Mesenchymal stem cell (in vitro differentiated cells and primary cell): ENCODE measurements at regions not wholly inside any gene's neighbourhood (a gene's known extent, or its start where the extent isn't known, plus 50 kb on each side); places are given as distances from the start of the nearest gene placed in this dataset.

ENCODE experiments used
- DNase-seq: peaks from one replicate; pipeline ENCODE4 v3.0.0-alpha.2; 2013
- H2AFZ ChIP-seq: one replicate; pipeline ENCODE4 v1.6.1; 2013; ENCODE audit warnings: low read depth, mild to moderate bottlenecking, control low read depth, inconsistent platforms, low read length, moderate library complexity
- H2AK5ac ChIP-seq: 2 replicates; pipeline ENCODE4 v1.6.1; 2013; ENCODE audit warnings: low read length, moderate library complexity, mild to moderate bottlenecking, inconsistent platforms; ENCODE audit not compliant: severe bottlenecking
- H2BK120ac ChIP-seq: one replicate; pipeline ENCODE4 v1.6.1; 2013; ENCODE audit warnings: low read depth, mild to moderate bottlenecking, inconsistent platforms, low read length, moderate library complexity
- H2BK12ac ChIP-seq, 2 experiments: one replicate each; pipeline ENCODE4 v1.6.1; 2013; ENCODE audit warnings: inconsistent platforms in 2 of 2, low read length in 2 of 2, mild to moderate bottlenecking in 2 of 2, moderate library complexity in 2 of 2, control low read depth in 1 of 2
- H2BK15ac ChIP-seq: one replicate; pipeline ENCODE4 v1.6.1; 2013; ENCODE audit warnings: mild to moderate bottlenecking, low read depth, inconsistent platforms; ENCODE audit not compliant: poor library complexity, severe bottlenecking
- H2BK5ac ChIP-seq: 2 replicates; pipeline ENCODE4 v1.6.1; 2013; ENCODE audit warnings: low read depth, mild to moderate bottlenecking, low read length, control low read depth, inconsistent platforms; ENCODE audit not compliant: poor library complexity, severe bottlenecking
- H3K14ac ChIP-seq, 2 experiments: one replicate each; pipeline ENCODE4 v1.6.1; 2013; ENCODE audit warnings: inconsistent platforms in 2 of 2, low read length in 2 of 2, control low read depth in 1 of 2, mild to moderate bottlenecking in 1 of 2, moderate library complexity in 1 of 2
- H3K18ac ChIP-seq, 2 experiments: one replicate each; pipeline ENCODE4 v1.6.1; 2013; ENCODE audit warnings: inconsistent platforms in 2 of 2, low read length in 2 of 2, control low read depth in 1 of 2, low read depth in 1 of 2, mild to moderate bottlenecking in 1 of 2
- H3K23ac ChIP-seq, 2 experiments: one replicate each; pipeline ENCODE4 v1.6.1; 2013; ENCODE audit warnings: inconsistent platforms in 2 of 2, low read length in 2 of 2, mild to moderate bottlenecking in 2 of 2, moderate library complexity in 2 of 2, control low read depth in 1 of 2
- H3K27ac ChIP-seq: 2 replicates; pipeline ENCODE4 v1.5.1; 2013; ENCODE audit warnings: mild to moderate bottlenecking, moderate library complexity, low read length, control low read depth, inconsistent platforms; ENCODE audit not compliant: poor library complexity, severe bottlenecking
- H3K27me3 ChIP-seq, 2 experiments: 2 replicates each; pipeline versions ENCODE4 v1.6.1 to v1.7.0; 2013; ENCODE audit warnings: low read length in 2 of 2, mild to moderate bottlenecking in 2 of 2, moderate library complexity in 2 of 2, control low read depth in 1 of 2, inconsistent platforms in 1 of 2; ENCODE audit not compliant: control insufficient read depth in 1 of 2, insufficient read depth in 1 of 2
- H3K36me3 ChIP-seq, 2 experiments: 2 replicates each; pipeline versions ENCODE4 v1.6.1 to v1.7.0; 2013; ENCODE audit warnings: low read length in 2 of 2, control low read depth in 1 of 2, inconsistent platforms in 1 of 2, low read depth in 1 of 2, mild to moderate bottlenecking in 1 of 2; ENCODE audit not compliant: insufficient read depth in 2 of 2, control insufficient read depth in 1 of 2
- H3K4ac ChIP-seq, 2 experiments: one replicate each; pipeline ENCODE4 v1.6.1; 2013; ENCODE audit warnings: inconsistent platforms in 2 of 2, low read length in 2 of 2, mild to moderate bottlenecking in 2 of 2, moderate library complexity in 2 of 2, control low read depth in 1 of 2, low read depth in 1 of 2
- H3K4me1 ChIP-seq: 2 replicates; pipeline ENCODE4 v1.6.1; 2013; ENCODE audit warnings: low read depth, low read length, control low read depth; ENCODE audit not compliant: control insufficient read depth, insufficient read depth
- H3K4me2 ChIP-seq: 2 replicates; pipeline ENCODE4 v1.6.1; 2013; ENCODE audit warnings: low read length, mild to moderate bottlenecking, inconsistent platforms; ENCODE audit not compliant: poor library complexity, severe bottlenecking
- H3K4me3 ChIP-seq, 2 experiments: 2 replicates each; pipeline versions ENCODE4 v1.5.1 to v1.7.0; 2013; ENCODE audit warnings: low read length in 2 of 2, mild to moderate bottlenecking in 2 of 2, control low read depth in 1 of 2, low read depth in 1 of 2; ENCODE audit not compliant: insufficient read depth in 1 of 2
- H3K79me1 ChIP-seq: replicated peaks from 2 replicates; pipeline ENCODE4 v1.6.1; 2013; ENCODE audit warnings: mild to moderate bottlenecking, control low read depth, low read length, inconsistent platforms; ENCODE audit not compliant: poor library complexity, severe bottlenecking
- H3K9ac ChIP-seq: 2 replicates; pipeline ENCODE4 v1.7.0; 2013; ENCODE audit warnings: mild to moderate bottlenecking, low read length, moderate library complexity
- H3K9me3 ChIP-seq: 2 replicates; pipeline ENCODE4 v1.7.0; 2013; ENCODE audit warnings: mild to moderate bottlenecking, low read length; ENCODE audit not compliant: control insufficient read depth
- H4K8ac ChIP-seq: one replicate; pipeline ENCODE4 v1.6.1; 2013; ENCODE audit warnings: inconsistent platforms, mild to moderate bottlenecking, low read length, moderate library complexity
- H4K91ac ChIP-seq: one replicate; pipeline ENCODE4 v1.6.1; 2013; ENCODE audit warnings: mild to moderate bottlenecking, low read length, inconsistent platforms
- WGBS: methylation state at CpG from one replicate; pipeline ENCODE4 v1.1.7; 2013; ENCODE audit warnings: mixed read lengths; 5-methylcytosine and 5-hydroxymethylcytosine counted together

DNA sequence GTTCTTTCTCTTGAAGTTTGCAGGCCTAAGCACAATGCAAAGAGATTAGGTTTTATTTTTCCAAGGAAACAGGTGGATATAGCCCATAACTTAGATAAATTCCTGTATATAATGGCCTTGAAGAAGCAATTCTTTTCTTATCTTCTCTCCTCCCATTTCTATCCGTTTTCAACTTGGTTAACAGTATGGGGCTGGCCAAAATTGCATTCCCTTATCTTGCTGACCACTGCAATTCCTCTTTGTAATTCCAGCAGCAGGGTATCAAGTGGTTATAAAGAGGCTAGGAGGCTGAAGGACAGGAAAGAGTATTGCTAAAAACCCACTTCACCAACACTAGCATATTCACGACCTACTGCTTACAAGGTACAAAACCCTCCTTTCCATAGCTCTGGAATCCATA, 643.5 kb upstream of the ID4 start:
- H2BK12ac ChIP-seq, result no peak overlapping the region
- 0% methylated on average over 1 of the region's 2 CpGs for WGBS
- no peak overlapping the region for H3K9ac ChIP-seq
- H3K9me3 ChIP-seq, result peaks cover 3% of the 10 kb centered on the region
- no peaks in the 10 kb centered on the region for H3K79me1 ChIP-seq
- no peak overlapping the region for H3K23ac ChIP-seq
- no peaks in the 10 kb centered on the region for H3K27me3 ChIP-seq
- H2AK5ac ChIP-seq, result no peak overlapping the region
- no peak overlapping the region for H3K4ac ChIP-seq
- no peak overlapping the region for H3K27ac ChIP-seq
- DNase-seq, result no peak
- no peak overlapping the region for H2BK5ac ChIP-seq
- no peak overlapping the region for H3K4me3 ChIP-seq
- H3K4me1 ChIP-seq, result no peaks in the 10 kb centered on the region
- H2BK15ac ChIP-seq, result no peak overlapping the region
- no peak overlapping the region for H4K91ac ChIP-seq
- no peak overlapping the region for H3K14ac ChIP-seq
- no peak overlapping the region for H3K18ac ChIP-seq
- no peak overlapping the region for H2AFZ ChIP-seq
- no peak overlapping the region for H4K8ac ChIP-seq
- no peak overlapping the region for H3K4me2 ChIP-seq
- no peak overlapping the region for H2BK120ac ChIP-seq
- no peaks in the 10 kb centered on the region for H3K36me3 ChIP-seq

DNA sequence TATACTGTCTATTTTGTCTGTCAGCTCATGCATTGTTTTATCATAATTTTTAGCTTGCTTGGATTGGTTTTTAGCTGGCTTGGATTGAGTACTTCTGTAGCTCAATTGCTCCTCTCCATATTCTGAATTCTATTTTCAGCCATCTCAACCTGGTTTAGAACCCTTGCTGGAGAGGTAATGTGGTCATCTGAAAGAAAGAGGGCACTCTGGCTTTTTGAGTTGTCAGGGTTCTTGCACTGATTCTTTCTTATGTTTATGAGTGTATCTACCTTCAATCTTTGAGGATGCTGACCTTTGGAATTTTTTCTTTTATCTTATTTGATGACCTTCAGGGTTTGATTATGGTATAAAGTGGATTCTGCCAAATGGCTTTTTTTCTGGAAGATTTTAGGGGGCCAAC, 632.7 kb upstream of the ID4 start:
- H3K4me3 ChIP-seq, result no peak overlapping the region
- no peak overlapping the region for H3K9ac ChIP-seq
- no peak overlapping the region for H2AFZ ChIP-seq
- no peaks in the 10 kb centered on the region for H3K36me3 ChIP-seq
- no peak overlapping the region for H4K8ac ChIP-seq
- H3K79me1 ChIP-seq, result no peaks in the 10 kb centered on the region
- no peak overlapping the region for H3K18ac ChIP-seq
- H3K27ac ChIP-seq, result no peak overlapping the region
- H3K4ac ChIP-seq, result no peak overlapping the region
- H3K4me1 ChIP-seq, result no peaks in the 10 kb centered on the region
- no peak for DNase-seq
- H3K23ac ChIP-seq, result no peak overlapping the region
- H3K9me3 ChIP-seq, result peaks cover 13% of the 10 kb centered on the region
- H2BK120ac ChIP-seq, result no peak overlapping the region
- H2BK12ac ChIP-seq, result no peak overlapping the region
- no peak overlapping the region for H3K14ac ChIP-seq
- no peak overlapping the region for H2AK5ac ChIP-seq
- H2BK5ac ChIP-seq, result no peak overlapping the region
- H3K27me3 ChIP-seq, result no peaks in the 10 kb centered on the region
- H3K4me2 ChIP-seq, result no peak overlapping the region
- no peak overlapping the region for H2BK15ac ChIP-seq
- H4K91ac ChIP-seq, result no peak overlapping the region

DNA sequence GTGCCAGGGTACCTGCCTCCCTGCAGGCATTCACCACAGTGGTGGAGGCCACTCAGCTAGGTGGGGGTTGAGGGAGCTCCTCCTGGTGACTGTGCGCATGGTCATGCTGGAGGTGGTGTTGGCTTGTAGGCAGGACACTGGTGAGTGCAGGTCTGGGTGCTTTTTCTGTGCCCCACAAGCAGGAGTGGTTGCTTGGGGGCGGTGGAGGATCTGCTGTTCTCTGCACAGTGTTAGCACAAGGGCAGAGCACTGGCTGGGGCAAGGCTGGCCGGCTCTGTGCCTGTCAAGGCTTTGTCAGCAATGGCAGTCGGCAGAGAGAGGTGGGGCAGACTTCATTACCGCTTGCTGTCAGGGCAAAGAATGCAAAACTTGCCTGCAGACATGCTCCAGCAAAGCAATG, 632.1 kb upstream of the ID4 start:
- Histone ChIP-seq H3K4me1 (no peaks in the 10 kb centered on the region), H3K27ac (no peak overlapping the region), H3K27me3 (no peaks in the 10 kb centered on the region), H3K23ac (no peak overlapping the region), H2BK120ac (no peak overlapping the region), H4K8ac (no peak overlapping the region), H3K4me2 (no peak overlapping the region), H3K36me3 (no peaks in the 10 kb centered on the region), H3K4ac (no peak overlapping the region), H3K14ac (no peak overlapping the region), H3K18ac (no peak overlapping the region), H2BK5ac (no peak overlapping the region), H4K91ac (no peak overlapping the region), H2AFZ (no peak overlapping the region), H2BK12ac (no peak overlapping the region), H3K9me3 (peaks cover 13% of the 10 kb centered on the region), H3K9ac (no peak overlapping the region), H3K79me1 (no peaks in the 10 kb centered on the region), H2BK15ac (no peak overlapping the region), H3K4me3 (no peak overlapping the region), H2AK5ac (no peak overlapping the region)
- no peak for DNase-seq
- WGBS, result 75% methylated on average over 5 of the region's 5 CpGs

DNA sequence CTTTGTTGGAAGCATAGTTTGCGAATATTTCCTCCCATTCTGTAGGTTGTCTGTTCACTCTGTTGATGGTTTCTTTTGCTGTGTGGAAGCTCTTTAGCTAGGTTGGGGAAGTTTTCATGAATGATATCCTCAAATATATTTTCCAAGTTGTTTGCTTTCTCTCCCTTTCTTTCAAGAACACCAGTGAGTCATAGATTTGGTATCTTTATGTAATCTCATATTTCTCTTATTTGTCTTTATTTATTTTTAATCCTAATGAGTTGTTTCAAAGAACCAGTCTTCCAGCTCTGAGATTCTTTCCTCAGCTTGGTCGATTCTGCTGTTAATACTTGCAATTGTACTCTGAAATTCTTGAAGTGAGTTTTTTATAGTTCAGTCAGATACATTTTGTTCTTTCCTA, 628.0 kb upstream of the ID4 start:
- no peak overlapping the region for H2BK12ac ChIP-seq
- no peak overlapping the region for H3K14ac ChIP-seq
- H3K18ac ChIP-seq, result no peak overlapping the region
- no peaks in the 10 kb centered on the region for H3K27me3 ChIP-seq
- 83% methylated on average over 2 of the region's 2 CpGs for WGBS
- no peak overlapping the region for H4K91ac ChIP-seq
- H3K4me3 ChIP-seq, result no peak overlapping the region
- H3K9ac ChIP-seq, result no peak overlapping the region
- DNase-seq, result no peak
- H3K9me3 ChIP-seq, result peaks cover 11% of the 10 kb centered on the region
- H3K27ac ChIP-seq, result no peak overlapping the region
- H3K36me3 ChIP-seq, result no peaks in the 10 kb centered on the region
- no peak overlapping the region for H4K8ac ChIP-seq
- H3K4me1 ChIP-seq, result no peaks in the 10 kb centered on the region
- no peak overlapping the region for H2BK120ac ChIP-seq
- no peak overlapping the region for H2BK5ac ChIP-seq
- H2AK5ac ChIP-seq, result no peak overlapping the region
- H3K4me2 ChIP-seq, result no peak overlapping the region
- no peak overlapping the region for H3K23ac ChIP-seq
- H2AFZ ChIP-seq, result no peak overlapping the region
- no peak overlapping the region for H3K4ac ChIP-seq
- H3K79me1 ChIP-seq, result no peaks in the 10 kb centered on the region
- no peak overlapping the region for H2BK15ac ChIP-seq
